ENCODE measurements at regions not wholly inside any gene's neighbourhood (a gene's known extent, or its start where the extent isn't known, plus 50 kb on each side); places are given as distances from the start of the nearest gene placed in this dataset.

GRCh38 chr5:67541875-67542274 lies 345.3 kb upstream of the CD180 start:
- H3K79me2 ChIP-seq (ENCODE audit: low read depth), result no peaks in the 10 kb centered on the region
- no peaks in the 10 kb centered on the region for H3F3A ChIP-seq (ENCODE audit: insufficient read depth, low read depth)
- ChIA-PET POLR2A (ENCODE audit: unreplicated experiment) (no interaction called here), CTCF (no interaction called here)
- H3K4me1 ChIP-seq (replicated peaks; ENCODE audit: insufficient read depth), result no peaks in the 10 kb centered on the region
- H3K27ac ChIP-seq, result no peak overlapping the region
- BruUV-seq (replicated peaks), result no TSS peak
- TF ChIP-seq CTCF (conservative IDR thresholded peaks at IDR 0.05), result no peak
- TF ChIP-seq EZH2 (IDR thresholded peaks at IDR 0.05; ENCODE audit: low read depth), result no peak
- no peak for DNase-seq
- intact Hi-C loops (cut with micrococcal nuclease; ENCODE audit: unreplicated experiment), result no loop called here
- no peaks in the 10 kb centered on the region for H3K9me2 ChIP-seq (ENCODE audit: insufficient read depth)
- H3K9me3 ChIP-seq (ENCODE audit: insufficient read depth, low read depth), result no peaks in the 10 kb centered on the region
- H3K27me3 ChIP-seq (ENCODE audit: insufficient read depth, low read depth), result no peaks in the 10 kb centered on the region
- H3K36me3 ChIP-seq (ENCODE audit: low read depth), result no peaks in the 10 kb centered on the region
- no peak overlapping the region for H3K4me2 ChIP-seq
- H3K4me3 ChIP-seq, result no peak overlapping the region
- H2AFZ ChIP-seq, result no peak overlapping the region
- no peaks in the 10 kb centered on the region for H4K20me1 ChIP-seq (ENCODE audit: insufficient read depth)

- no peak overlapping the region for H2AFZ ChIP-seq
- no peaks in the 10 kb centered on the region for H3K79me2 ChIP-seq (ENCODE audit: low read depth)
- H3K9me3 ChIP-seq (ENCODE audit: insufficient read depth, low read depth), result no peaks in the 10 kb centered on the region
- DNase-seq, result no peak
- no peak overlapping the region for H3K4me3 ChIP-seq
- no peak for TF ChIP-seq CTCF (conservative IDR thresholded peaks at IDR 0.05)
- no peak for TF ChIP-seq EZH2 (IDR thresholded peaks at IDR 0.05; ENCODE audit: low read depth)
- H3K9me2 ChIP-seq (ENCODE audit: insufficient read depth), result no peaks in the 10 kb centered on the region
- no peaks in the 10 kb centered on the region for H3F3A ChIP-seq (ENCODE audit: insufficient read depth, low read depth)
- H3K4me2 ChIP-seq, result no peak overlapping the region
- H3K27ac ChIP-seq, result no peak overlapping the region
- ChIA-PET POLR2A (ENCODE audit: unreplicated experiment) (no interaction called here), CTCF (no interaction called here)
- H3K27me3 ChIP-seq (ENCODE audit: insufficient read depth, low read depth), result no peaks in the 10 kb centered on the region
- intact Hi-C loops (cut with micrococcal nuclease; ENCODE audit: unreplicated experiment), result no loop called here
- no peaks in the 10 kb centered on the region for H3K4me1 ChIP-seq (replicated peaks; ENCODE audit: insufficient read depth)
- H3K36me3 ChIP-seq (ENCODE audit: low read depth), result no peaks in the 10 kb centered on the region
- BruUV-seq (replicated peaks), result no TSS peak
- H4K20me1 ChIP-seq (ENCODE audit: insufficient read depth), result no peaks in the 10 kb centered on the region
These were observed 342.4 kb upstream of the CD180 start for GRCh38 chr5:67538855-67539506.

- H3K36me3 ChIP-seq (ENCODE audit: low read depth), result no peaks in the 10 kb centered on the region
- H3K27ac ChIP-seq, result no peak overlapping the region
- CTCF ChIA-PET, result no interaction called here
- no peaks in the 10 kb centered on the region for H3K9me3 ChIP-seq (ENCODE audit: insufficient read depth, low read depth)
- intact Hi-C loops (cut with micrococcal nuclease; ENCODE audit: unreplicated experiment), result no loop called here
- POLR2A ChIA-PET (ENCODE audit: unreplicated experiment), result no interaction called here
- TF ChIP-seq EZH2 (IDR thresholded peaks at IDR 0.05; ENCODE audit: low read depth) (no peak), CTCF (conservative IDR thresholded peaks at IDR 0.05) (no peak)
- no peaks in the 10 kb centered on the region for H3F3A ChIP-seq (ENCODE audit: insufficient read depth, low read depth)
- H3K4me3 ChIP-seq, result no peak overlapping the region
- H3K4me2 ChIP-seq, result no peak overlapping the region; the same call in 1 of the 2 replicates
- no peaks in the 10 kb centered on the region for H4K20me1 ChIP-seq (ENCODE audit: insufficient read depth)
- H2AFZ ChIP-seq, result no peak overlapping the region
- H3K4me1 ChIP-seq (replicated peaks; ENCODE audit: insufficient read depth), result no peaks in the 10 kb centered on the region
- no peaks in the 10 kb centered on the region for H3K27me3 ChIP-seq (ENCODE audit: insufficient read depth, low read depth)
- BruUV-seq (replicated peaks), result no TSS peak
- no peaks in the 10 kb centered on the region for H3K79me2 ChIP-seq (ENCODE audit: low read depth)
- no peaks in the 10 kb centered on the region for H3K9me2 ChIP-seq (ENCODE audit: insufficient read depth)
- no peak for DNase-seq
These were observed 341.0 kb upstream of the CD180 start for GRCh38 chr5:67537439-67538148.
